CD14-positive monocyte (primary cell): ENCODE measurements at regions not wholly inside any gene's neighbourhood (a gene's known extent, or its start where the extent isn't known, plus 50 kb on each side); places are given as distances from the start of the nearest gene placed in this dataset.

Experiments
- DNase-seq, 3 donors: peaks; one replicate each; pipeline ENCODE4 v3.0.0-alpha.2; 2011 to 2022
- H2AFZ ChIP-seq: 2 replicates; pipeline ENCODE4 v1.6.0; 2012; ENCODE audit warnings: mild to moderate bottlenecking, low read depth, low read length, inconsistent platforms; ENCODE audit not compliant: insufficient read depth, poor library complexity, severe bottlenecking
- H3K27ac ChIP-seq, 2 donors: 1 replicate in 1 of 2; 2 replicates in 1 of 2; pipeline ENCODE4 v1.5.1; 2012 to 2013; ENCODE audit warnings: low read length in 2 of 2, control low read depth in 1 of 2, inconsistent platforms in 1 of 2, low read depth in 1 of 2, mild to moderate bottlenecking in 1 of 2
- H3K27me3 ChIP-seq, 2 donors: one replicate each; pipeline versions ENCODE4 v1.6.0 to v1.6.1; 2011 to 2013; ENCODE audit warnings: low read length in 2 of 2; ENCODE audit not compliant: control insufficient read depth in 2 of 2, insufficient read depth in 2 of 2
- H3K36me3 ChIP-seq, 2 donors: replicated peaks in 1 of 2; 1 replicate in 1 of 2; 2 replicates in 1 of 2; pipeline versions ENCODE4 v1.5.1 to v1.6.1; 2012 to 2013; ENCODE audit warnings: low read length in 2 of 2, control low read depth in 1 of 2, inconsistent platforms in 1 of 2, mild to moderate bottlenecking in 1 of 2; ENCODE audit not compliant: insufficient read depth in 2 of 2, control insufficient read depth in 1 of 2
- H3K4me1 ChIP-seq, 2 donors: 1 replicate in 1 of 2; 2 replicates in 1 of 2; pipeline versions ENCODE4 v1.5.1 to v1.6.1; 2012 to 2013; ENCODE audit warnings: low read length in 2 of 2, control low read depth in 1 of 2, inconsistent platforms in 1 of 2, mild to moderate bottlenecking in 1 of 2, moderate library complexity in 1 of 2; ENCODE audit not compliant: insufficient read depth in 2 of 2, control insufficient read depth in 1 of 2
- H3K4me2 ChIP-seq: replicated peaks from 2 replicates; pipeline ENCODE3; 2012; ENCODE audit warnings: low read length, moderate library complexity, mild to moderate bottlenecking; ENCODE audit not compliant: poor library complexity, severe bottlenecking; ENCODE audit errors: extremely low read depth
- H3K4me3 ChIP-seq, 3 experiments: fragments of 200-600 bp in 1 of 3; sonication (generic) in 1 of 3; replicated peaks in 1 of 3; 1 replicate in 2 of 3; 2 replicates in 1 of 3; pipeline ENCODE4 v1.5.1; 2011 to 2013; ENCODE audit warnings: low read length in 3 of 3, mild to moderate bottlenecking in 3 of 3, control low read depth in 2 of 3, low read depth in 2 of 3, inconsistent platforms in 1 of 3, moderate library complexity in 1 of 3
- H3K79me2 ChIP-seq: 2 replicates; pipeline ENCODE4 v1.6.0; 2012; ENCODE audit warnings: mild to moderate bottlenecking, control low read depth, inconsistent platforms, low read length, moderate library complexity; ENCODE audit not compliant: insufficient read depth
- H3K9ac ChIP-seq: 2 replicates; pipeline ENCODE4 v1.6.0; 2017; ENCODE audit warnings: low read length, mild to moderate bottlenecking; ENCODE audit not compliant: insufficient read depth, poor library complexity, severe bottlenecking
- H3K9me3 ChIP-seq, 2 donors: replicated peaks in 1 of 2; 1 replicate in 1 of 2; 2 replicates in 1 of 2; pipeline versions ENCODE4 v1.5.1 to v1.6.1; 2012 to 2013; ENCODE audit warnings: low read length in 2 of 2, control low read depth in 1 of 2; ENCODE audit not compliant: control insufficient read depth in 1 of 2, insufficient read depth in 1 of 2
- H4K20me1 ChIP-seq: 2 replicates; pipeline ENCODE4 v1.6.0; 2012; ENCODE audit warnings: mild to moderate bottlenecking, low read length, control low read depth, moderate library complexity; ENCODE audit not compliant: insufficient read depth
- H3K27ac Mint-ChIP-seq, 7 donors: one replicate each; pipeline ENCODE4 v1.8.0; 2020; ENCODE audit warnings: mild to moderate bottlenecking in 7 of 7, mixed read lengths in 7 of 7, moderate library complexity in 6 of 7, inconsistent platforms in 2 of 7
- H3K27me3 Mint-ChIP-seq, 3 donors: one replicate each; pipeline ENCODE4 v1.8.0; 2021 to 2022; ENCODE audit warnings: low read depth in 3 of 3, mild to moderate bottlenecking in 3 of 3, mixed read lengths in 3 of 3, moderate library complexity in 3 of 3, inconsistent platforms in 1 of 3
- H3K36me3 Mint-ChIP-seq, 2 donors: one replicate each; pipeline ENCODE4 v1.8.0; 2020; ENCODE audit warnings: mixed read lengths in 2 of 2, inconsistent platforms in 1 of 2, mild to moderate bottlenecking in 1 of 2
- H3K4me1 Mint-ChIP-seq: one replicate; pipeline ENCODE4 v1.8.0; 2020; ENCODE audit warnings: mild to moderate bottlenecking, mixed read lengths
- H3K4me3 Mint-ChIP-seq, 2 donors: one replicate each; pipeline ENCODE4 v1.8.0; 2020; ENCODE audit warnings: mild to moderate bottlenecking in 2 of 2, mixed read lengths in 2 of 2, moderate library complexity in 1 of 2
- H3K9me3 Mint-ChIP-seq, 7 donors: one replicate each; pipeline ENCODE4 v1.8.0; 2020 to 2022; ENCODE audit warnings: mixed read lengths in 7 of 7, mild to moderate bottlenecking in 6 of 7, moderate library complexity in 6 of 7, inconsistent platforms in 2 of 7
- CTCF ChIP-seq: fragments of 200-600 bp; IDR thresholded peaks from one replicate; pipeline ENCODE4 v1.8.0; 2022; ENCODE audit warnings: antibody characterized with exemption, mild to moderate bottlenecking
- WGBS: methylation state at CpG from one replicate; pipeline ENCODE4 v1.1.5; 2013; ENCODE audit warnings: missing lambda C conversion rate; ENCODE audit not compliant: insufficient coverage; 5-methylcytosine and 5-hydroxymethylcytosine counted together
- intact Hi-C, 2 donors: fragments of 100-400 bp; cut with micrococcal nuclease; formaldehyde crosslinking; loops; one replicate each; pipeline versions ENCODE4 v1.15.0 to v1.15.1; 2023

- no peaks in the 10 kb centered on the region for H3K4me1 Mint-ChIP-seq
- H3K27me3 ChIP-seq: no peaks in the 10 kb centered on the region
- intact Hi-C loops: no loop called here
These were observed 402.2 kb downstream of the ANKRD7 start for GRCh38 chr7:118626739-118627138.

GRCh38 chr7:118627467-118627866 is 403.0 kb downstream of the ANKRD7 start:
- no peak overlapping the region for H3K4me3 ChIP-seq

More at GRCh38 chr7:118626739-118627138, 402.2 kb downstream of the ANKRD7 start:
- Histone ChIP-seq H3K9me3 (peaks cover 0 to 11% of the 10 kb centered on the region in 2 donors), H3K4me1 (no peaks in the 10 kb centered on the region), H3K4me3 (no peak overlapping the region), H3K79me2 (no peaks in the 10 kb centered on the region), H3K4me2 (no peak overlapping the region), H2AFZ (no peak overlapping the region), H4K20me1 (no peaks in the 10 kb centered on the region), H3K36me3 (no peaks in the 10 kb centered on the region), H3K9ac (no peak overlapping the region), H3K27ac (no peak overlapping the region)
- Mint-ChIP-seq H3K4me3 (no peak overlapping the region), H3K9me3 (peaks cover 3 to 10% (median 5%) of the 10 kb centered on the region in 7 donors), H3K27ac (no peak overlapping the region), H3K36me3 (no peaks in the 10 kb centered on the region), H3K27me3 (peaks cover 0 to 1% (median 0%) of the 10 kb centered on the region in 3 donors)
- no peak for DNase-seq
- TF ChIP-seq CTCF: no peak
- 94% methylated on average over 2 of the region's 4 CpGs for WGBS

More at GRCh38 chr7:118627467-118627866, 403.0 kb downstream of the ANKRD7 start:
- Histone ChIP-seq H4K20me1 (no peaks in the 10 kb centered on the region), H3K9ac (no peak overlapping the region), H3K4me2 (no peak overlapping the region), H3K4me1 (no peaks in the 10 kb centered on the region), H3K27me3 (no peaks in the 10 kb centered on the region), H3K79me2 (no peaks in the 10 kb centered on the region), H3K27ac (no peak overlapping the region), H2AFZ (no peak overlapping the region), H3K36me3 (no peaks in the 10 kb centered on the region), H3K9me3 (peaks cover 0 to 11% of the 10 kb centered on the region in 2 donors)
- Mint-ChIP-seq H3K4me3 (no peak overlapping the region), H3K36me3 (no peaks in the 10 kb centered on the region), H3K27me3 (peaks cover 0 to 1% (median 0%) of the 10 kb centered on the region in 3 donors), H3K9me3 (peaks cover 3 to 10% (median 5%) of the 10 kb centered on the region in 7 donors), H3K27ac (no peak overlapping the region), H3K4me1 (no peaks in the 10 kb centered on the region)
- intact Hi-C loops: no loop called here
- TF ChIP-seq CTCF: no peak
- 92% methylated on average over 1 of the region's 8 CpGs for WGBS
- no peak for DNase-seq
